H54 (cell line): ENCODE measurements at regions not wholly inside any gene's neighbourhood (a gene's known extent, or its start where the extent isn't known, plus 50 kb on each side); places are given as distances from the start of the nearest gene placed in this dataset.

Experiments
- DNase-seq: peaks from one replicate; pipeline ENCODE4 v3.0.0; 2011; ENCODE audit warnings: low spot score, mixed read lengths; ENCODE audit not compliant: insufficient read length
- FAIRE-seq: peaks from 3 replicates; lab custom pipeline; 2011; peaks lifted over from hg19 to GRCh38; lab: Jason Lieb, UNC
- POLR2A ChIP-seq: IDR thresholded peaks from 2 replicates; pipeline ENCODE4 v1.6.1; 2011; ENCODE audit warnings: low read depth, mild to moderate bottlenecking, low read length

- no peak for TF ChIP-seq POLR2A
- DNase-seq, result peak; percentile 9
- FAIRE-seq, result no peak
Measured at GRCh38 chr10:120978589-120979252, 127.6 kb downstream of the WDR11 start.

GRCh38 chr10:120979435-120980278 lies 128.5 kb downstream of the WDR11 start:
- no peak for DNase-seq
- no peak for FAIRE-seq
- TF ChIP-seq POLR2A, result no peak

DNA sequence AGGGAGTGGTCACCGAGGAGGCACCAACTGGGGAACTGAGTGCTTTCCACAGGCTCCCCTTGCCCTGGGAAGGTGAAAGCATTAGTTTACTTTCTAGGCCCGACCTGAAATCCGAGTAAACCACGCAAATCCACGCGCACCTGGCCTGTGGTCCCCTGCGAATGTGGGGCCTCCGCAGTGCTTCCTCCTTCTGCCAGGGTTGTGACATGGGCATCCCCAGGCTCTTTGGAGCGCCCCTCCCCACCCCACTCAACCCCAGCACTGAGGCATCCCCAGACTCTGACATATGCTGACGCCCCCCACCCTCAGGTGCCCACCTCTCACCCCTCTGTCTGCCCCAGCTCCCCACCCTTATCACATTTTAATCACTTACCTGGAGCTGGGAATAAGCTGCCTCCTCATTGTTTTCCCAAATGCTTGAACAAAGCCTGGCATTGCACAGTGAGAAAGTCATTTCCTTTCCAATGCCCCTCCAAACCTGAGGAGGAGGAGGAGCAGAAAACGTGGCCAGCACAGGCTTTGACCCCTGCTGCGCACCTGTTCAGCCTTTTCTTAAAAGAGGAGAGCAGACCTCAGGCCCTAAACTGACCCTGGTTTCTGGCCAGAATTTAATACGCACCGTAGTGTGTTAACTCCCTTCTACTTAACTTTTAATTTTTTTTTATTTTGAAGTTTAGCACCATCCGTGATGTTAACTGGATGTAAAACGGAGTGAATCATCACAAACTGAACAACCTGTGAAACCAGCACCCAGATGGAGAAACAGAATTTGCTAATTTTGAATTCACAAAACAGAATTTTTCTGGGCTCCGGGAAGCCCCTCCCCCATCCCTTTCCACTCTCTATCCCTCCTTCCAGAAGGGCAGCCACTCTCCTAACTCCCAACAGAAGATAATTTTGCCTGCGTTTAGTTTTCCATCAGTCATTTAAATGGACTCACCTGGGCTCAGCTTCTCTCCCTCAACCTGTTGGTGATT lies 129.4 kb downstream of the WDR11 start:
- DNase-seq (no peak), FAIRE-seq (no peak)
- no peak for TF ChIP-seq POLR2A

- FAIRE-seq, result no peak
- DNase-seq, result no peak
- TF ChIP-seq POLR2A, result no peak
Measured at GRCh38 chr10:120981601-120982391, 130.6 kb downstream of the WDR11 start.

GRCh38 chr10:120982507-120982906 lies 131.3 kb downstream of the WDR11 start:
- FAIRE-seq (no peak), DNase-seq (no peak)
- no peak for TF ChIP-seq POLR2A

- FAIRE-seq, result no peak
- no peak for TF ChIP-seq POLR2A
- DNase-seq, result no peak
Measured at GRCh38 chr10:120983721-120984120, 132.6 kb downstream of the WDR11 start.

DNA sequence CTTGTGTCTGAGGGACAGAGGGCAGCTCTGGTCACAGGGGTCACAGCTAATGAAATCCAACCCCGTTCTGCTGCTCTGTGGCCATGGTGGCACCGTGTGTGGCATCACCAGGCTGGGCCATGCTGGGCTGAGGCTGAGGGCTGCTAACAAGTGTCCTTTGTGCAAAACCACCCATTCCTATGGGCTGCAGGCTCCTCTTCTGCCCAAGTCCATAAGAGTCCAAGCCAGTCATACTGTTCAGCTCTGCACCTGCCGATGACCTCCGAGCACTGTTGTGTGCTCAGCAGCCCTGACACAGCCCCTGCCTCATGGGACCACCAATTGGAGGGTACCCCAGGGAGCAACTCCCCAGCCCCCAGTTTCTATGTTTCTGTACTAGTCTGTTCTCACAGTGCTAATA lies 133.1 kb downstream of the WDR11 start:
- DNase-seq (no peak), FAIRE-seq (no peak)
- no peak for TF ChIP-seq POLR2A

- FAIRE-seq, result no peak
- DNase-seq, result no peak
- TF ChIP-seq POLR2A, result no peak
Measured at GRCh38 chr10:120987359-120987758, 136.2 kb downstream of the WDR11 start.

GRCh38 chr10:120988751-120989150 lies 137.6 kb downstream of the WDR11 start:
- FAIRE-seq (no peak), DNase-seq (no peak)
- TF ChIP-seq POLR2A, result no peak

DNA sequence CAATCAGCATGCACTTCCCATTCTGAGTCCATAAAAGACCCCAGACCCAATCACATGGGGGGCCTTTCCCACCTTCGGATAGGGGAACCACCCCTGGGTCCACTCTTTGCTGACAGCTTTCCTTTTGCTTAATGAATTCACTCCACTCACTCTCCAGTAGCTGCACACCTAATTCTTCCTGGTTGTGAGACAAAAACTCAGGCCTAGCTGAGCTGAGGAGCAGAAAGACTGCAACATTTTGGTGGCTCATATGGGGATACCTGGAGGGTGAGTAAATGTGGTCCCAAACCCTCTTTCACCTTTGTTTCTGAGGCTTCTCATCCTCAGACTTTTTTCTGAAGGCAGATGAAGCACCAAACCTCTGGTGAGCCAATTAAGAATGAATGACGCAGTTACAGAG lies 138.1 kb downstream of the WDR11 start:
- DNase-seq (no peak), FAIRE-seq (no peak)
- TF ChIP-seq POLR2A, result no peak

- no peak for DNase-seq
- FAIRE-seq, result no peak
- TF ChIP-seq POLR2A, result no peak
Measured at GRCh38 chr10:120989996-120990598, 138.9 kb downstream of the WDR11 start.

GRCh38 chr10:120990831-120991230 lies 139.7 kb downstream of the WDR11 start:
- TF ChIP-seq POLR2A, result no peak
- FAIRE-seq, result no peak
- DNase-seq, result no peak
